OCI-LY3 (cell line): ENCODE measurements at regions not wholly inside any gene's neighbourhood (a gene's known extent, or its start where the extent isn't known, plus 50 kb on each side); places are given as distances from the start of the nearest gene placed in this dataset.

Experiments used
- H2AFZ ChIP-seq: fragments of 200-600, 300-600 bp; shearing (Covaris generic); 2 replicates; pipeline ENCODE4 v1.6.0; 2014; ENCODE audit warnings: antibody characterized with exemption, low read depth, low read length
- H3K27ac ChIP-seq: fragments of 200-600, 300-600 bp; sonication (generic); 2 replicates; pipeline ENCODE4 v1.5.1; 2014; ENCODE audit warnings: mild to moderate bottlenecking, low read length, moderate library complexity, mixed read lengths
- H3K27me3 ChIP-seq: fragments of 200-600, 300-600 bp; sonication (generic); 2 replicates; pipeline ENCODE4 v1.6.1; 2014; ENCODE audit warnings: low read depth, low read length, mixed read lengths
- H3K36me3 ChIP-seq: fragments of 200-600, 300-600 bp; sonication (generic); replicated peaks from 2 replicates; pipeline ENCODE3; 2014; ENCODE audit warnings: low read depth, low read length, mixed read lengths
- H3K4me1 ChIP-seq: fragments of 300-600, 200-600 bp; sonication (generic); 2 replicates; pipeline ENCODE4 v1.6.1; 2014; ENCODE audit warnings: low read length, mixed read lengths
- H3K4me2 ChIP-seq: fragments of 200-600, 300-600 bp; sonication (generic); 2 replicates; pipeline ENCODE4 v1.6.1; 2014; ENCODE audit warnings: low read length, mixed read lengths
- H3K4me3 ChIP-seq: fragments of 300-600, 200-600 bp; sonication (generic); 2 replicates; pipeline ENCODE4 v1.5.1; 2014; ENCODE audit warnings: antibody characterized with exemption, mild to moderate bottlenecking, low read length, moderate library complexity
- H3K79me2 ChIP-seq: fragments of 300-600, 200-600 bp; shearing (Covaris generic); 2 replicates; pipeline ENCODE4 v1.6.1; 2014; ENCODE audit warnings: mild to moderate bottlenecking, low read length, mixed read lengths
- H3K9ac ChIP-seq: fragments of 300-600, 200-600 bp; shearing (Covaris generic); 2 replicates; pipeline ENCODE4 v1.6.0; 2014; ENCODE audit warnings: mild to moderate bottlenecking, low read length, moderate library complexity
- H3K9me3 ChIP-seq: fragments of 200-600, 300-600 bp; shearing (Covaris generic); 2 replicates; pipeline ENCODE4 v1.6.1; 2014; ENCODE audit warnings: low read length, mixed read lengths; ENCODE audit not compliant: insufficient read depth
- H4K20me1 ChIP-seq: fragments of 200-600, 300-600 bp; sonication (generic); 2 replicates; pipeline ENCODE4 v1.6.1; 2016; ENCODE audit warnings: low read length, mixed read lengths; ENCODE audit not compliant: insufficient read depth
- CTCF ChIP-seq: fragments of 200-600, 300-600 bp; sonication (generic); IDR thresholded peaks from 2 replicates; pipeline ENCODE4 v1.5.1; 2014; ENCODE audit warnings: antibody characterized with exemption, low read length, low read depth
- EZH2phosphoT487 ChIP-seq: fragments of 200-600 bp; shearing (Covaris generic); IDR thresholded peaks from 2 replicates; pipeline ENCODE4 v1.6.1; 2018; ENCODE audit warnings: antibody characterized with exemption, mixed run types, low read depth

DNA sequence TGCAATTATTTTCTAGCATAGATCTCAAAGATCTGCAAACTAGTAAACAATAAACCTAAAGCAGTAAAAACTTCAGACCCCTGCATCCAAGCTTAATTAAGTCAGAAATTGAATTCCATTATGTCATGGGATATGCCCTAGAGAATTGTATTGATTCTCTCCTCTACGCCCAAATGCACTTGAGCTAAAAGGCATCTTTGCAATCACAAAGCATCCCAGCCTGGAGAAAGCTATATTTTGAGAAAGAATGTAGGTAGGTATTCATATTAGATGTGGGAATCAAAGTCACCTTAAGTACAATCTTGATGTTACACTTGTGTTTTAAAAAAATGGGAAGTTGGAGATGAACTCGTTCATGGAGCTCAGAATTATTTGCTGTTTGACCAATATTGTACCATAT is 386.7 kb downstream of the ADAMTS20 start:
- H3K36me3 ChIP-seq: no peaks in the 10 kb centered on the region
- H3K4me1 ChIP-seq: no peaks in the 10 kb centered on the region
- no peak overlapping the region for H3K27ac ChIP-seq
- H3K9me3 ChIP-seq: no peaks in the 10 kb centered on the region
- H3K27me3 ChIP-seq: no peaks in the 10 kb centered on the region
- H3K9ac ChIP-seq: no peak overlapping the region
- TF ChIP-seq EZH2phosphoT487: no peak
- TF ChIP-seq CTCF: no peak
- H3K79me2 ChIP-seq: no peaks in the 10 kb centered on the region
- no peak overlapping the region for H3K4me2 ChIP-seq
- H3K4me3 ChIP-seq: no peak overlapping the region
- no peaks in the 10 kb centered on the region for H4K20me1 ChIP-seq
- H2AFZ ChIP-seq: no peak overlapping the region

DNA sequence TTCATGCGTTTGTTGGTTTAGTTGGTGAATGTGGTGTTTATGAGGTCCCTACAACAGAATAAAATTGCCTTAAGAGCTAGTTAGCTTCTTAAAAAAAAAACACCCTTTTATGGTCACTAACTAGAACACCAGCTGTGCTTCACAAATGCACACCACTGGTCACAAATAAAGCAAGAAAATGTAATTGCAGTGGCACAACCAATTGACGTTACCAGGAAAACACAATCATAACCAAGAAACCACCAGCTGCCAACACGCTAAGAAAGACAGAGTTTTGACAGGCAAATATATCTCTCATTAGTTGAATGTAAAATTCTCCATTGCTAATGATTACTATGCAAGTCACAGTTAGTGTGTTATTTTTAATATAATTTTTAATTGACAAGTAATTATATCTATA is 389.9 kb downstream of the ADAMTS20 start:
- H3K79me2 ChIP-seq: no peaks in the 10 kb centered on the region
- H3K9me3 ChIP-seq: no peaks in the 10 kb centered on the region
- no peaks in the 10 kb centered on the region for H3K27me3 ChIP-seq
- H3K4me2 ChIP-seq: no peak overlapping the region
- no peaks in the 10 kb centered on the region for H4K20me1 ChIP-seq
- H3K36me3 ChIP-seq: no peaks in the 10 kb centered on the region
- no peak overlapping the region for H3K27ac ChIP-seq
- TF ChIP-seq EZH2phosphoT487: no peak
- TF ChIP-seq CTCF: no peak
- H3K4me1 ChIP-seq: no peaks in the 10 kb centered on the region
- no peak overlapping the region for H3K9ac ChIP-seq
- no peak overlapping the region for H2AFZ ChIP-seq
- H3K4me3 ChIP-seq: no peak overlapping the region

- TF ChIP-seq EZH2phosphoT487 (no peak), CTCF (no peak)
- no peak overlapping the region for H3K9ac ChIP-seq
- H3K27me3 ChIP-seq: no peaks in the 10 kb centered on the region
- no peak overlapping the region for H3K4me2 ChIP-seq
- no peaks in the 10 kb centered on the region for H4K20me1 ChIP-seq
- no peak overlapping the region for H3K4me3 ChIP-seq
- no peaks in the 10 kb centered on the region for H3K4me1 ChIP-seq
- no peaks in the 10 kb centered on the region for H3K79me2 ChIP-seq
- H2AFZ ChIP-seq: no peak overlapping the region
- no peak overlapping the region for H3K27ac ChIP-seq
- H3K9me3 ChIP-seq: no peaks in the 10 kb centered on the region
- no peaks in the 10 kb centered on the region for H3K36me3 ChIP-seq
Observed at GRCh38 chr12:43159506-43159905, 392.5 kb downstream of the ADAMTS20 start.

DNA sequence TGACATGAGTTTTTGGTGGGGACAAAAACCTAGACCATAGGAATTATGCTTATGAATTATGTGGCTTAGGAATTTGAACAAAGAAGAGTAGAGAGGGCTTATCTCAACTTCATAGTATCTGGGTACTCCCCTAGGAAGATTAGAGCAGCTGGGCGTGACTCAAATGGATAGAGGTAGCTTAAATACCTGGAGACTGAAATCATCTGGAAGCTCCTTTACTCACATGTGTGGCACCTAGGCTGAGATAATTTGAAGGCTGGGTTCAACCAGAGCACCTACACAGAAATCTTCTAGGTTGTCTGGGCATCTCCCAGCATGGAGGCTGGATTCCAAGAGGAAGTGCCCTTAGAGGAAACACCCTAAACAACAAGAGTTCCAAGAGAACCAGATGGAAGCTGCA is 393.9 kb downstream of the ADAMTS20 start:
- no peaks in the 10 kb centered on the region for H4K20me1 ChIP-seq
- H3K4me1 ChIP-seq: no peaks in the 10 kb centered on the region
- H3K4me3 ChIP-seq: no peak overlapping the region
- no peaks in the 10 kb centered on the region for H3K79me2 ChIP-seq
- TF ChIP-seq EZH2phosphoT487 (no peak), CTCF (no peak)
- H3K36me3 ChIP-seq: no peaks in the 10 kb centered on the region
- no peaks in the 10 kb centered on the region for H3K9me3 ChIP-seq
- H3K27ac ChIP-seq: no peak overlapping the region
- H3K27me3 ChIP-seq: no peaks in the 10 kb centered on the region
- H2AFZ ChIP-seq: no peak overlapping the region
- H3K4me2 ChIP-seq: no peak overlapping the region
- H3K9ac ChIP-seq: no peak overlapping the region
